WTC11 (cell line): ENCODE measurements at regions not wholly inside any gene's neighbourhood (a gene's known extent, or its start where the extent isn't known, plus 50 kb on each side); places are given as distances from the start of the nearest gene placed in this dataset.

Experiments used
- ATAC-seq: fragments of 200-7000 bp; cut with Tn5 transposase; 2 replicates; pipeline ENCODE4 v1.10.0; 2021; ENCODE audit warnings: mild to moderate bottlenecking, moderate library complexity
- CTCF ChIA-PET: fragments of 300-600 bp; sonication (Branson Sonifier 250); formaldehyde crosslinking; loops from one replicate; lab custom pipeline; 2021; ENCODE audit warnings: antibody characterized with exemption; lab: Charles Lee
- POLR2A ChIA-PET: fragments of 350-600 bp; sonication (Branson Sonifier 250); formaldehyde crosslinking; loops from one replicate; lab custom pipeline; 2021; ENCODE audit warnings: antibody characterized with exemption; lab: Charles Lee
- DNase-seq: peaks from one replicate; pipeline ENCODE4 v3.0.0; 2021; ENCODE audit warnings: low spot score
- H3K27ac Mint-ChIP-seq: 2 replicates; pipeline ENCODE4 v1.8.0; 2021; ENCODE audit warnings: mixed read lengths
- H3K27me3 Mint-ChIP-seq: 2 replicates; pipeline ENCODE4 v1.8.0; 2021; ENCODE audit warnings: low read depth, mild to moderate bottlenecking, moderate library complexity, mixed read lengths
- H3K36me3 Mint-ChIP-seq: 2 replicates; pipeline ENCODE4 v1.8.0; 2021; ENCODE audit warnings: mixed read lengths
- H3K4me1 Mint-ChIP-seq: 2 replicates; pipeline ENCODE4 v1.8.0; 2022; ENCODE audit warnings: mixed read lengths
- H3K4me3 Mint-ChIP-seq: 2 replicates; pipeline ENCODE4 v1.8.0; 2021; ENCODE audit warnings: mild to moderate bottlenecking, moderate library complexity, mixed read lengths
- H3K9me3 Mint-ChIP-seq: 2 replicates; pipeline ENCODE4 v1.8.0; 2021; ENCODE audit warnings: mixed read lengths
- AR ChIP-seq: fragments of 250-450 bp; sonication (Bioruptor Pico); IDR thresholded peaks from 2 replicates; pipeline ENCODE4 v1.9.0; 2021; ENCODE audit warnings: mild to moderate bottlenecking
- CDX4 ChIP-seq: fragments of 250-450 bp; sonication (Bioruptor Pico); IDR thresholded peaks from 2 replicates; pipeline ENCODE4 v1.9.0; 2021; ENCODE audit warnings: moderate library complexity, mild to moderate bottlenecking, inconsistent platforms, borderline replicate concordance
- E2F5 ChIP-seq: sonication (generic); formaldehyde crosslinking; IDR thresholded peaks from 2 replicates; pipeline ENCODE4 v1.8.1; 2022; ENCODE audit warnings: mild to moderate bottlenecking, moderate library complexity, missing genetic modification reagents
- FOXP4 ChIP-seq: sonication (generic); formaldehyde crosslinking; IDR thresholded peaks from 2 replicates; pipeline ENCODE4 v1.8.0; 2022; ENCODE audit warnings: mild to moderate bottlenecking, missing genetic modification reagents
- GTF2I ChIP-seq: fragments of 250-450 bp; sonication (Bioruptor Pico); conservative IDR thresholded peaks from 2 replicates; pipeline ENCODE4 v1.4.0; 2021; ENCODE audit warnings: mild to moderate bottlenecking
- NFYB ChIP-seq: sonication (generic); formaldehyde crosslinking; conservative IDR thresholded peaks from 2 replicates; pipeline ENCODE4 v1.8.0; 2022; ENCODE audit warnings: low read depth, missing genetic modification reagents
- OVOL2 ChIP-seq: fragments of 250-450 bp; sonication (Bioruptor Pico); IDR thresholded peaks from 2 replicates; pipeline ENCODE4 v1.9.0; 2021; ENCODE audit warnings: mild to moderate bottlenecking, borderline replicate concordance
- PREB ChIP-seq: sonication (generic); formaldehyde crosslinking; IDR thresholded peaks from 2 replicates; pipeline ENCODE4 v1.8.1; 2022; ENCODE audit warnings: mild to moderate bottlenecking, missing genetic modification reagents, moderate library complexity, borderline replicate concordance
- SP1 ChIP-seq: sonication (generic); formaldehyde crosslinking; conservative IDR thresholded peaks from 2 replicates; pipeline ENCODE4 v1.8.1; 2022; ENCODE audit warnings: missing genetic modification reagents
- TEAD1 ChIP-seq: sonication (generic); formaldehyde crosslinking; IDR thresholded peaks from 2 replicates; pipeline ENCODE4 v1.8.0; 2022; ENCODE audit warnings: mild to moderate bottlenecking, missing genetic modification reagents
- USF2 ChIP-seq: sonication (generic); formaldehyde crosslinking; IDR thresholded peaks from 2 replicates; pipeline ENCODE4 v1.8.1; 2023; ENCODE audit warnings: mild to moderate bottlenecking, missing genetic modification reagents, moderate library complexity
- ZBTB21 ChIP-seq: sonication (generic); formaldehyde crosslinking; IDR thresholded peaks from 2 replicates; pipeline ENCODE4 v1.8.1; 2023; ENCODE audit warnings: mild to moderate bottlenecking, missing genetic modification reagents, borderline replicate concordance
- ZNF423 ChIP-seq: fragments of 250-450 bp; sonication (Bioruptor Pico); IDR thresholded peaks from 2 replicates; pipeline ENCODE4 v2.1.2; 2022; ENCODE audit warnings: mild to moderate bottlenecking, moderate library complexity
- ZNF425 ChIP-seq: fragments of 250-450 bp; sonication (Bioruptor Pico); conservative IDR thresholded peaks from 2 replicates; pipeline ENCODE4 v1.9.0; 2021; ENCODE audit warnings: mild to moderate bottlenecking
- ZNF532 ChIP-seq: fragments of 250-450 bp; sonication (Bioruptor Pico); IDR thresholded peaks from 2 replicates; pipeline ENCODE4 v1.9.0; 2021; ENCODE audit warnings: mild to moderate bottlenecking, borderline replicate concordance

- ChIA-PET CTCF (no interaction called here), POLR2A (no interaction called here)
- Mint-ChIP-seq H3K27ac (no peak overlapping the region), H3K9me3 (peaks cover 8% of the 10 kb centered on the region), H3K36me3 (no peaks in the 10 kb centered on the region), H3K4me1 (no peaks in the 10 kb centered on the region), H3K27me3 (no peaks in the 10 kb centered on the region), H3K4me3 (no peak overlapping the region)
- TF ChIP-seq ZNF423 (CRISPR knock-in tag): no peak
- no peak for TF ChIP-seq SP1 (CRISPR knock-in tag)
- TF ChIP-seq ZNF425 (CRISPR knock-in tag): no peak
- TF ChIP-seq ZNF532: no peak
- no peak for TF ChIP-seq AR
- TF ChIP-seq FOXP4 (CRISPR knock-in tag): no peak
- no peak for TF ChIP-seq PREB
- no peak for DNase-seq
- no peak for ATAC-seq
These were observed 765.1 kb upstream of the FBXO33 start for GRCh38 chr14:40197344-40197743.

- TF ChIP-seq E2F5 (CRISPR knock-in tag) (no peak), ZBTB21 (CRISPR knock-in tag) (no peak), USF2 (CRISPR knock-in tag) (no peak), PREB (no peak), ZNF423 (CRISPR knock-in tag) (no peak), NFYB (CRISPR knock-in tag) (no peak), GTF2I (CRISPR knock-in tag) (no peak), TEAD1 (CRISPR knock-in tag) (no peak), CDX4 (CRISPR knock-in tag) (no peak), OVOL2 (no peak)
- ATAC-seq: no peak
These were observed 755.8 kb upstream of the FBXO33 start for GRCh38 chr14:40188006-40188405.

More at GRCh38 chr14:40188006-40188405, 755.8 kb upstream of the FBXO33 start:
- Mint-ChIP-seq H3K27me3 (no peaks in the 10 kb centered on the region; the same call in 1 of the 2 replicates), H3K4me1 (no peaks in the 10 kb centered on the region), H3K27ac (no peak overlapping the region), H3K4me3 (no peak overlapping the region), H3K9me3 (no peaks in the 10 kb centered on the region), H3K36me3 (no peaks in the 10 kb centered on the region)
- ChIA-PET CTCF (no interaction called here), POLR2A (no interaction called here)
- no peak for DNase-seq
